ENCODE measurements at regions not wholly inside any gene's neighbourhood (a gene's known extent, or its start where the extent isn't known, plus 50 kb on each side); places are given as distances from the start of the nearest gene placed in this dataset.
"Not testable (repeated sequence)": the region's sequence is repeated elsewhere in the genome, so short reads cannot be mapped to it uniquely, and the experiment has no call there.

DNA sequence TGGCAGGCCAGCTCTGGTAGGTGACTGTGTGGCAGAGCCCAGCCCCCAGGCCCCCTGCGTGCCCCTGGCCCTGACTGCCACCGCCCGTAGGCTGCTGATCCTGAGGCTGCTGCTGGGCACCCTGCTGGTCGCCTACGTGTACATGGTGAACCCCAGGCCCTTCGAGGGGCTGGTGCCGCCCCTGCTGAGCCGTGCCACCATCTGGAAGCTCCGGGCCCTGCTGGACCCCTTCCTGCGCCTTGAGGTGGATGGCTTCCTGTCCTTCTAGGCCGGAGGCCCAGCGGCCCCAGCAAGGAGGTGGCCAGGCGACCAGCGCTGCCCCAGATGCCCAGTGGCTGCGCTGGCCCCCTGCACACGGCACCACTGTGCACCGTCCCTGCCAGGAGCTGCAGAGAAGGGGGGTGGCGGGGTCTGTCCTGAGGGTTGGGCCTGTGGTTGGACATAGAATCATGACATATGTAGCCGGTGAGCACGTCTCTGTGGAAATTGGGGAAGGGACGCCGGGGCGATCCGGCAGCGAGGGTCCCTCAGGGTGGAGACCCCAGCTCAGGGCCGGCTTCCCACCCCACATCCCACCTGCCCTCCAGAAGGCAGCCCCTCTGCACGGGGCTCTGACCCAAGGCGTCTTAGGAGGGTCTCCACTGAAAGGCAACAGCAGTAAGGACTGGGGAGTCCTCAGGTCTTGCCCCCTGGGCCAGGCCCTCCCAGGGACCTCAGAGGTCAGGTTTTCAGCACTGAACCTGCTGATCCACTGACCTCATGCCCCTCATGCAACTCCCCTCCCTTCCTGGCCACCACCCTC is 185.4 kb downstream of the IGLL1 start:
- no peak for DNase-seq

DNA sequence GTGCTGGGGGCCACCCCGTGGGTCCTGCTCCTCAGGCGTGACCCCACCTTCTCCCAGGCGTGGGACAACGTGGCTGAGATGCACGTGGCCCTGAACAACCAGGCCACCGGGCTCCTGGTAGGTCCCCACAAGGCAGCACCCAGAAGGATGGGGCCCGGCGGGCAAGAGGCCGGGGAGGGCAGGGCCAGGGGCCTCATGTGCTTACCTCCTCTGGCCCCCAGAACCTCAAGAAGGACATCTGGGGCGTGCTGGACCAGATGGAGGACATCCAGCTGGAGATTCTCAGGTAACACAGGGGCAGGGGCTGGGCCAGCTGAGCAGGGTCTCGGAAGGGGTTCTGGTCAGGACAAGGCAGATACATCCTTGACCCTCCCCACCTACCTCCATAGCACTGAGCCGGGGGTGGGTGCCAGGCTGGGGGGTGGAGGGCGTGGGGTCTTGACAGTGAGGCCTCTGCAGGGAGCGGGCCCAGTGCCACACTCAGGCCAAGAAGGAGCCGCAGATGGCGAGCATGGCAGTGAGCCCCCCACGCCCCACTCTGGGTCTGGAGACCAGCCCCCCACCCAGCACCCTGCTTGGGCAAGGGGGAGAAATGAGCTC is 186.3 kb downstream of the IGLL1 start:
- DNase-seq, result no peak

GRCh38 chr22:23393199-23393598 is 186.9 kb downstream of the IGLL1 start:
- not testable (repeated sequence) for DNase-seq

DNA sequence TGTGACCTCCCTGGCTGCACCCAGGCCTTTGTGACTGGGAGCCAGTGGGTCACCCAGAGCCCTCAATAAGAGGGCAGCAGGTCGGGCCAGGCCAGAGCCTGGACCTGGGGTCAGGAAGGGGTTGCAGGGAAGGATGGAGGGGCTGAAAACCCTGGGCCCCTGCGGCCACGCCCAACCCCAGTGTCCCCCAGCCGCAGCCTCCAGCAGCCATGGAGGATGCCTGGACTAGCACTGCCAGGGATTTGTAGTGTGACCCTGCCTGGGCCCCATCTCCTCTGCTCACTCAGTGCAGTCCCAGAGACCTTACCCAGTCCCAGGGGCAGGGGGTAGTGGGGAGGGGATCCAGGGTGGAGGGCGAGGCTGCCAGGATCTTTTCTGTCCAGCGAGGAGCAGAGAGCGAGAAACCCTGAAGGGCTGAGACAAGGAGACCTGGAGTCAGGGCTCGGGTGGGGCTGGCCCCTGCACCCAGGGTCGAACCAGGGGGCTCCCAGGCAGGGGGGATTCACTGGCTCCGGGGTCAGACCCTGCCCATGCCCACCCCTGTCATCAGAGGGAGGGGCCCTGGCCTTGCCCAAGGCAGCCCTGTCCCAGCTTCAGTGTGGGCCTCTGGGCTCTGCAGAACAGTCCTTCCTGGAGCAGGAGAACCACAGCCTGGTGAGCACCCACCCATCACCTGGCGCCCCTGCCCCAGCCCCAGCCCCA is 187.5 kb downstream of the IGLL1 start:
- no peak for DNase-seq

DNA sequence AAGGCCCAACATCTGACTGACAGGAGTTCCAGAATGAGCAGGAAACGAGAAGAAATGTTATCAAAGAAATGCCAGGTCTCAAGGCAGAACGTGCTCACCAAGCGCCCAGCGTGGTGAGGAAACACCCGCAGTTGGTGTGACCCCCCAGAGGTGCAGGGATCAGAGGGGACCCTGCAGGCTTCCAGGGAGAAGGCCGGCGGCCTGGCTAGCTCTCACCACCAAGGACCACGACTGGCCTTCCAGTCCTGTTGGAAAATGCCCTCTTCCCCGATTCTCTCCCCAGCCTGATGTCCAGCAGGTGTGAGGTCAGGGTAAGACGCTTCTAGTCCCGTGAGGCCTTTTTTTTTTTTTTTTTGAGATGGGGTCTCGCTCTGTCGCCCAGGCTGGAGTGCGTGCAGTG is 189.1 kb downstream of the IGLL1 start:
- no peak for DNase-seq

DNA sequence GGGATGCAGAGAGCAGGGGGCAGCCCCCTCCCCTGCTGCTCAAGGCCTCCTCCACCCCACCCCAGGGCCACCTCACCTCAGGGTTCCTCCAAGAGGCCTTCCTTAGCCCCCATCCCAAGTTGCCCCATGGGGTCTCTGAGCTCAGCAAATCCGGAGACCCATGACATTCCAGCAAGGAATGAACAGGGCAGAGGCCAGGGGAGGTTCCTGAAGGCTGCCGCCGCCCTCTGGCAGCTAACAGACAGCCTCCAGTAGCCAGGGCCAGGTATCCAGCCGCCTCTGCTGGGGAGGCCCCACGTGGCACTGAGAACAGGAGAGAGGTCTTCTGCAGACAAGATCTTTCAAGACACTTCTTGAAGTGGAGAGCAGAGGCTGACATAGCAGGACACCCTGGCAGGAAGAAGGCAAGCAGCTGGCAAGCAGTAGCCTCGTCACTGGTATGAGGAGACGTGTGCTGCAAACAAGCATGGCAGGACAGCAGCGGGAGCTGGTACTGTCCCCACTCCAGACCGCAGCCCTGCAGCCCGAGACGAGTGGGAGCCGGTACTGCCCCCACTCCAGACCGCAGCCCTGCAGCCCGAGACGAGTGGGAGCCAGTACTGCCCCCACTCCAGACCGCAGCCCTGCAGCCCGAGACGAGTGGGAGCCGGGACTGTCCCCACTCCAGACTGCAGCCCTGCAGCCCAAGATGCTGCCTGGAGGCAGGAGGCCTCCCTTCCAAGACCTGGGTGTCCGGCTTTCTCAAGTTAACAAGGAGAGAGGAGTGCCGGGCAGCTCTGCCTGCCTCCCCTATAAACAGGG is 190.6 kb downstream of the IGLL1 start:
- DNase-seq, result no peak

GRCh38 chr22:23388517-23388890 is 191.6 kb downstream of the IGLL1 start:
- DNase-seq, result no peak

- DNase-seq, result no peak
These were observed 192.1 kb downstream of the IGLL1 start for GRCh38 chr22:23387827-23388516.

- no peak for DNase-seq
These were observed 193.1 kb downstream of the IGLL1 start for GRCh38 chr22:23386822-23387580.

GRCh38 chr22:23385678-23386631 is 194.1 kb downstream of the IGLL1 start:
- DNase-seq, result peak; percentile 79

DNA sequence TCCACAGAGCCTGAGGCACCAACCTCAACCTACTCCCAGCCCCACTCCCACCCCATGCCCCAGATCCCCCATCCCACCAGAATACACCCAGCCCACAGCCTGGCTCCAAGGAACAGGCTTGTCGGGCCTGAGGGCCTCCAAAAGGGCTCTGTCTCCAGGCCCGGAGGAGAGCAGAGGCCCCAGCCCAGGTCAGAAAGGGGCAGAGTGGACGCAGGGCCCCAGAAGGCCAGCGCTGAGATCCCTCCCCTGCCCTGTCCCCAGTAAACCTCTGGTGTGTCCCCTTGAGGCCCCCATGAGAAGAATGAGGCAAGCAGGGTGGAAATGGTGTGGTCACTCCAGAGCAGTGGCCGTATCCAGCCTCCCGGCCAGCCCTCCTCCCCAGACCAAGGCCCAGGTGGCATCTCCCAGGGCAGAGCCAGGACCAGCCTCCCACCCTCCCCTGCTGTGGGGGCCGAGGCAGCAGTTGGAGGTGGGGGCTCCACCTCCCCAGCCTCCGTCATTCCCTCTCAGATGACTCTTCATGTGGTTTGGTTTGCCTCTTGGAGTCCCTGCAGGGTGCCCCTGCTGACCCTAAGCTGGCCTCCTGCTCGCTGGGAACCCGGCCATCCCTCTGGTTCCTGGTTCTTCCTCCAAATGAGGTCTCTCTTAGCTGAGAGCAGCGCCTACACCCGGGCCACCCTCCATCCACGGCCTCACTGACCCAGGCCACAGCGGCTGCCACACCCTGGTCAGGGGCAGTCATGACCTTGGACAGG is 195.0 kb downstream of the IGLL1 start:
- no peak for DNase-seq

GRCh38 chr22:23384431-23384830 is 195.7 kb downstream of the IGLL1 start:
- no peak for DNase-seq

DNA sequence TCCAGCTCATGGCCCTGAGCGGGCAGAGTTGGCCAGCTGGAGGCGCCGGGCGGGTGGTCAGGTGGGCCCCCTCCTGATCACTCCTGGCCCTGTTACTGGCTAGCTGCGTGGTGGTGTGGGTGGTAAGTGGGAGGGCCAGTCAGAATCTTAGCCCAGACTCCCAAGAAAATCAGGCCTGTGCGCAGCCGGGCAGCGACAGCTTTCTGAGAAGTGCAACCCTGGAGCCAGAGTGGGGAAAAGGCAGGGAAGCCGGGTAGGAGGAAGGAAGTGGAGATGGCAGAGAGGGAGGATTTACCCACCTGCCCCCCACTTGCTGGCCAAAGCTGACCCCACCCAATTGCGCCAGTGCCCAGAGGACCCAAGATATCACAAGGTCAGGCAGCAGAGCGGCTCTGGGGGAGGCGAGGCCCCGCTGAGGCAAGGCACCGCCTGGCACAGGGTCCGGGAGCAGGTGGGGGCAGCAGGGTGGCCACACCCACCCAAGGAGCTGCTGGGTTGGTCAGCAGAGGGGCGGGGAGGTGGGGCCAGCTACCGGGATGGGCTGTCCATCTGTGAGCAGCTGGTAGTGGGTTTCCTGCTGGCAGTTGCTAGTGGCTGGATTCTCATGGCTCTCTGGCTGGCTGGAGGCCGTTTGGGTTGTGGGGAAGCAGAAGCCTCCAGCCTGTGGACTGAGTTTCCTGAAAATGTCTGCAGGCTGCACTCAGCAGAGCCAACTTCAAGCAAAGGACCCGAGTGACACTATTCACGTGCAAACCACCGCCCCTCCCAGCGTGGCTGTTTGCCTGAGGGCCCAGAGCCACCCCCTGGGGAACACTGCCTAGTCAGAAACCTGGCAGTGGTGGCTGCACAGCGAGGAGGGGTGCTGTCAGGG is 196.4 kb downstream of the IGLL1 start:
- DNase-seq, result no peak

DNA sequence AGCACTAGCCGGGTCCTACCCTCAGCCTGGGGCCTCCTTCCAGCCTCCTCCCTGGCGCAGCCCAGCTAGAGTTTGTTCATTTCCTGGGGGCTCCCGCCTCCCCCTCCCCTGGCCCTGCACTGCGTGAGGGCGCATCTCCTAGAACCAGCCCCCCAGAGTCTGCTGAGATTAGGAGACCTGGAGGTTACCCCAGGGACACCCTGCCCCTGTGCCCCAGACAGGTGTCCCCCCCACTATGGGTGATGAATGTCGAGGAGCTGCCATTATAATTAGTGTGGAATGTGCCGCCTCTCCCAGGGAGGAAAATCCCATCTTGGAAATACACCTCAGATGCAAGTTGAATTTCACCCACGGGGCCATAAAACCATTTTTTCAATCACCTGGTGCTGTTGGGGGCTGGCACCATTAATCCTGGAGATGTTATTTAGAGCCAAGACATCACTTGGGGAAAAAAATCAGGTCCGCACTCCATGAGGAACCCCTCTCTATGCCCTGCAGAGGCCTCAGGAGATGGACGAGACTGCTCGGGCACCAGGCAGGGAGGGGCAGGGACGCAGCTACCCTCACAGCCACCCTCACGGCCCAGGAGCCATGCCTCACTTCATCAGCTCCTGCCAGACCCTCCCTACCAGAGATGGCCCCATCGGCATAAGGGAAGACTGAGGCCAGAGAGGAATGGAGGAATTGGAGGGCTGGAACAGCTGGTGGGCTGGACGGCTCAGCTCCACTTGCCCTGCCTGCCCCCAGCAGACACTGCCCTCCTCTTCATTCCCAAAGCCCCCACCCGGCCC is 197.5 kb downstream of the IGLL1 start:
- DNase-seq, result no peak

DNA sequence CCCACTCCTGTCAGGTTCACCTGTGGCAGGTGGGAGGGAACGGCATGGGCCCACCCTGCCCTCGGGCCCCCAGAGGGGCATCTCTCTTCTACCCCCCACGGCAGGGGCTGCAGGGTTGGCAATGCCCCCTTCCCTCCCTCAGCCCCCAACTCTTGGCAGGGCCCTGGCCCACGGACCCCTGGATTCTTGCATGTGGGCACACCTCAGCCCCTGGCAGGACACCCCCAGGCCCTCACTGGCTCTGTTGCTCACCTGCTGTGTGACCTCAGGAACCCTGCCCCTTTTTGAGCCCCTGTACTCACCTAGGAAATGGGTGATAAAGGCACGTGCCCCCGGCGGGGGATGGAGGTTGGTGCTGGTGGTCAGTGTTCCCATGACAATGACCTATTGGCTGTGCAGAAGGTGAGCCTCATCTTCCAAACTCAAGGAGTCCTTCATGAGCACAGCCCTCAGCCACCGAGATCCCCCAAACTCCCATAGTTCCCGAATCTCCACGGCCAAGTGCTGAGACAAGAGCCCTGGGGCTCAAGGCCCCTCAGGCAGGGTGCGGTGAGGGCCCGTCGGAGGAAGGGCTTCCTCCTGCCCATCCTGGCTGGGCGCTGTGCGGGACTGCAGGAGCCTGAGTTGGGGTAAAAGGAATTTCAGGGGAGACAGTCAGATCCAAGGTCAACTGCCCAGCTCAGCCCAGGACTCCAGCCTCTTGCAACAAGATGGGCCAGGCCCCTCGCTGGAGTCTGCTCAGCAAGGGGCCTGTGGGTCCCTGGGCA is 198.2 kb downstream of the IGLL1 start:
- no peak for DNase-seq

DNA sequence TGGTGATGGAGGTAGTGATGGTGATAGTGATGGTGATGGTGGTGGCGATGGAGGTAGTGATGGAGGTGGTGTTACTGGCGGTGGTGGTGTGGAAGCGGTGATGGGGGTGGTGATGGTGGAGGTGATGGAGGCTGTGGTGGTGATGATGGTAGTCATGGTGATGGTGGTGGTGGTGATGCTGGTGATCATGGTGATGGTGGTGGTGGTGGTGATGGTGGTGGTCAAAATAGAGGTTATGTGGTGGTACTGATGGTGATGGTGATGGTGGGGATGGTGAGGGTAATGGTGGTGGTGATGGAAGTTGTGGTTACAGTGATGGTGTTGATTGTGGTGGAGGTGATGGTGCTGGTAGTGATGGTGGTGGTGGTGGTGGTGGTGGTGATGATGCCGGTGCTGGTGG is 199.2 kb downstream of the IGLL1 start:
- no peak for DNase-seq

GRCh38 chr22:23380230-23380573 is 199.9 kb downstream of the IGLL1 start:
- no peak for DNase-seq

Measured in CD4-positive, alpha-beta T cell treated with Interleukin-12 subunit alpha and Interleukin-12 subunit beta, for 1 hour (primary cell).